ENCODE measurements at regions not wholly inside any gene's neighbourhood (a gene's known extent, or its start where the extent isn't known, plus 50 kb on each side); places are given as distances from the start of the nearest gene placed in this dataset.

GRCh38 chr2:45301307-45302277 is 292.3 kb upstream of the SIX2 start:
- no peak for DNase-seq (ENCODE audit: low spot score)

- no peak for DNase-seq (ENCODE audit: low spot score)
Measured at GRCh38 chr2:45300026-45300750, 290.9 kb upstream of the SIX2 start.

GRCh38 chr2:45299361-45299760 is 290.1 kb upstream of the SIX2 start:
- no peak for DNase-seq (ENCODE audit: low spot score)

GRCh38 chr2:45293182-45293581 is 283.9 kb upstream of the SIX2 start:
- no peak for DNase-seq (ENCODE audit: low spot score)

GRCh38 chr2:45291296-45291701 is 282.0 kb upstream of the SIX2 start:
- DNase-seq (ENCODE audit: low spot score): no peak

- DNase-seq (ENCODE audit: low spot score): no peak
Measured at GRCh38 chr2:45289997-45290709, 280.9 kb upstream of the SIX2 start.

- no peak for DNase-seq (ENCODE audit: low spot score)
Measured at GRCh38 chr2:45288532-45289417, 279.5 kb upstream of the SIX2 start.

GRCh38 chr2:45287045-45287444 is 277.8 kb upstream of the SIX2 start:
- no peak for DNase-seq (ENCODE audit: low spot score)

- no peak for DNase-seq (ENCODE audit: low spot score)
Measured at GRCh38 chr2:45285771-45286390, 276.6 kb upstream of the SIX2 start.

GRCh38 chr2:45285311-45285710 is 276.1 kb upstream of the SIX2 start:
- no peak for DNase-seq (ENCODE audit: low spot score)

- DNase-seq (ENCODE audit: low spot score): no peak
Measured at GRCh38 chr2:45284621-45284995, 275.4 kb upstream of the SIX2 start.

GRCh38 chr2:45283764-45284620 is 274.7 kb upstream of the SIX2 start:
- no peak for DNase-seq (ENCODE audit: low spot score)

GRCh38 chr2:45282646-45283045 is 273.4 kb upstream of the SIX2 start:
- DNase-seq (ENCODE audit: low spot score): no peak

GRCh38 chr2:45281311-45281710 is 272.1 kb upstream of the SIX2 start:
- no peak for DNase-seq (ENCODE audit: low spot score)

- DNase-seq (ENCODE audit: low spot score): no peak
Measured at GRCh38 chr2:45280794-45281193, 271.5 kb upstream of the SIX2 start.

- DNase-seq (ENCODE audit: low spot score): no peak
Measured at GRCh38 chr2:45279356-45279755, 270.1 kb upstream of the SIX2 start.

- DNase-seq (ENCODE audit: low spot score): no peak
Measured at GRCh38 chr2:45278365-45279078, 269.3 kb upstream of the SIX2 start.

GRCh38 chr2:45276914-45277313 is 267.7 kb upstream of the SIX2 start:
- no peak for DNase-seq (ENCODE audit: low spot score)

GRCh38 chr2:45275806-45276205 is 266.6 kb upstream of the SIX2 start:
- DNase-seq (ENCODE audit: low spot score): no peak
